ENCODE measurements at regions not wholly inside any gene's neighbourhood (a gene's known extent, or its start where the extent isn't known, plus 50 kb on each side); places are given as distances from the start of the nearest gene placed in this dataset.

GRCh38 chr5:29750453-29750852 is 1443.0 kb upstream of the CDH6 start:
- TF ChIP-seq CTCF (conservative IDR thresholded peaks at IDR 0.05; ENCODE audit: low read depth), result no peak
- no peak for DNase-seq (ENCODE audit: low spot score)
- no peak overlapping the region for H3K27ac ChIP-seq
- POLR2A ChIA-PET (ENCODE audit: low non-redundant PET), result no interaction called here
- CTCF ChIA-PET, result interaction anchor here (0.8 kb wide), 1 partner anchor 55 kb away, joined by 5 read pairs; no protein-coding TSS in a partner anchor

- no peak for DNase-seq (ENCODE audit: low spot score)
- no peak for TF ChIP-seq CTCF (conservative IDR thresholded peaks at IDR 0.05; ENCODE audit: low read depth)
- ChIA-PET POLR2A (ENCODE audit: low non-redundant PET) (no interaction called here), CTCF (interaction anchor here (0.7 kb wide), 2 partner anchors 8 to 655 kb away, joined by 3 to 5 read pairs; no protein-coding TSS in a partner anchor)
- no peak overlapping the region for H3K27ac ChIP-seq
Measured at GRCh38 chr5:29744618-29745017, 1448.9 kb upstream of the CDH6 start.

- no peak for DNase-seq (ENCODE audit: low spot score)
- H3K27ac ChIP-seq, result no peak overlapping the region
- POLR2A ChIA-PET (ENCODE audit: low non-redundant PET), result no interaction called here
- no peak for TF ChIP-seq CTCF (conservative IDR thresholded peaks at IDR 0.05; ENCODE audit: low read depth)
- CTCF ChIA-PET, result no interaction called here
Measured at GRCh38 chr5:29720954-29721353, 1472.5 kb upstream of the CDH6 start.

GRCh38 chr5:29719171-29719570 is 1474.3 kb upstream of the CDH6 start:
- no peak for DNase-seq (ENCODE audit: low spot score)
- TF ChIP-seq CTCF (conservative IDR thresholded peaks at IDR 0.05; ENCODE audit: low read depth), result no peak
- ChIA-PET CTCF (no interaction called here), POLR2A (ENCODE audit: low non-redundant PET) (no interaction called here)
- H3K27ac ChIP-seq, result no peak overlapping the region

GRCh38 chr5:29715167-29715566 is 1478.3 kb upstream of the CDH6 start:
- POLR2A ChIA-PET (ENCODE audit: low non-redundant PET), result no interaction called here
- CTCF ChIA-PET, result no interaction called here
- H3K27ac ChIP-seq, result no peak overlapping the region
- no peak for DNase-seq (ENCODE audit: low spot score)
- TF ChIP-seq CTCF (conservative IDR thresholded peaks at IDR 0.05; ENCODE audit: low read depth), result no peak

- no peak for DNase-seq (ENCODE audit: low spot score)
- no peak for TF ChIP-seq CTCF (conservative IDR thresholded peaks at IDR 0.05; ENCODE audit: low read depth)
- H3K27ac ChIP-seq, result no peak overlapping the region
- POLR2A ChIA-PET (ENCODE audit: low non-redundant PET), result no interaction called here
- CTCF ChIA-PET, result no interaction called here
Measured at GRCh38 chr5:29702875-29703274, 1490.6 kb upstream of the CDH6 start.

- no peak for DNase-seq (ENCODE audit: low spot score)
- no peak for TF ChIP-seq CTCF (conservative IDR thresholded peaks at IDR 0.05; ENCODE audit: low read depth)
- no peak overlapping the region for H3K27ac ChIP-seq
- CTCF ChIA-PET, result no interaction called here
- POLR2A ChIA-PET (ENCODE audit: low non-redundant PET), result no interaction called here
Measured at GRCh38 chr5:29701600-29701999, 1491.9 kb upstream of the CDH6 start.
